Skeletal muscle tissue (tissue), 3 donors: ENCODE measurements at regions not wholly inside any gene's neighbourhood (a gene's known extent, or its start where the extent isn't known, plus 50 kb on each side); places are given as distances from the start of the nearest gene placed in this dataset.
"Not testable (repeated sequence)": the region's sequence is repeated elsewhere in the genome, so short reads cannot be mapped to it uniquely, and the experiment has no call there.

Experiments used
- H3K27ac ChIP-seq: one replicate; pipeline ENCODE4 v1.7.0; 2013; ENCODE audit warnings: mild to moderate bottlenecking, low read depth, low read length, inconsistent platforms
- H3K27me3 ChIP-seq, 3 donors: one replicate each; pipeline ENCODE4 v1.7.0; 2013; ENCODE audit warnings: low read length in 3 of 3; ENCODE audit not compliant: control insufficient read depth in 3 of 3, insufficient read depth in 3 of 3
- H3K36me3 ChIP-seq, 3 donors: one replicate each; pipeline ENCODE4 v1.7.0; 2013; ENCODE audit warnings: low read length in 3 of 3; ENCODE audit not compliant: control insufficient read depth in 3 of 3, insufficient read depth in 3 of 3
- H3K4me1 ChIP-seq, 3 donors: one replicate each; pipeline ENCODE4 v1.7.0; 2013; ENCODE audit warnings: low read length in 3 of 3, mild to moderate bottlenecking in 3 of 3; ENCODE audit not compliant: control insufficient read depth in 3 of 3, insufficient read depth in 3 of 3
- H3K4me3 ChIP-seq, 3 donors: one replicate each; pipeline ENCODE4 v1.7.0; 2013; ENCODE audit warnings: low read length in 3 of 3
- H3K9ac ChIP-seq, 3 donors: one replicate each; pipeline ENCODE4 v1.7.0; 2013; ENCODE audit warnings: low read length in 3 of 3, mild to moderate bottlenecking in 3 of 3, moderate library complexity in 2 of 3, low read depth in 1 of 3
- H3K9me3 ChIP-seq, 3 donors: one replicate each; pipeline ENCODE4 v1.7.0; 2013; ENCODE audit warnings: low read length in 3 of 3; ENCODE audit not compliant: control insufficient read depth in 3 of 3
- donor health status: Osteomylitis.

GRCh38 chr11:8768625-8769333, 86.2 kb downstream of the RPL27A start:
- Histone ChIP-seq H3K36me3 (no peaks in the 10 kb centered on the region), H3K9me3 (no peaks in the 10 kb centered on the region), H3K4me1 (peaks cover 18 to 54% (median 29%) of the 10 kb centered on the region in 3 donors), H3K27ac (peak overlapping the region; percentile 42), H3K9ac (no peak overlapping the region), H3K4me3 (no peak overlapping the region), H3K27me3 (no peaks in the 10 kb centered on the region)

GRCh38 chr11:8772571-8773519, 90.3 kb downstream of the RPL27A start:
- peaks cover 32 to 60% (median 43%) of the 10 kb centered on the region in 3 donors for H3K4me1 ChIP-seq
- H3K4me3 ChIP-seq = no peak overlapping the region
- H3K36me3 ChIP-seq = no peaks in the 10 kb centered on the region
- H3K27me3 ChIP-seq = no peaks in the 10 kb centered on the region
- H3K9ac ChIP-seq = no peak overlapping the region
- H3K27ac ChIP-seq = peak overlapping the region; percentile 33
- H3K9me3 ChIP-seq = no peaks in the 10 kb centered on the region

- H3K4me1 ChIP-seq = peaks cover 40 to 61% (median 46%) of the 10 kb centered on the region in 3 donors
- H3K27me3 ChIP-seq = no peaks in the 10 kb centered on the region
- no peak overlapping the region for H3K4me3 ChIP-seq
- H3K36me3 ChIP-seq = no peaks in the 10 kb centered on the region
- no peaks in the 10 kb centered on the region for H3K9me3 ChIP-seq
- peak overlapping the region; percentile 51 for H3K27ac ChIP-seq
- no peak overlapping the region for H3K9ac ChIP-seq
Measured at GRCh38 chr11:8773916-8774539, 91.4 kb downstream of the RPL27A start.

- not testable (repeated sequence) for H3K36me3 ChIP-seq, H3K9me3 ChIP-seq, H3K9ac ChIP-seq, H3K27me3 ChIP-seq, H3K4me3 ChIP-seq
- H3K4me1 ChIP-seq = peaks cover 47 to 58% (median 52%) of the 10 kb centered on the region in 3 donors
- H3K27ac ChIP-seq = peak overlapping the region; percentile 34
Measured at GRCh38 chr11:8774916-8775315, 92.3 kb downstream of the RPL27A start.

GRCh38 chr11:8775332-8775731, 92.7 kb downstream of the RPL27A start:
- peak overlapping the region in 1 of 3 donors; percentile 8 for H3K4me3 ChIP-seq
- no peak overlapping the region for H3K9ac ChIP-seq
- H3K36me3 ChIP-seq = no peaks in the 10 kb centered on the region
- peak overlapping the region; percentile 51 for H3K27ac ChIP-seq
- no peaks in the 10 kb centered on the region for H3K9me3 ChIP-seq
- H3K27me3 ChIP-seq = no peaks in the 10 kb centered on the region
- peaks cover 47 to 58% (median 56%) of the 10 kb centered on the region in 3 donors for H3K4me1 ChIP-seq

- H3K36me3 ChIP-seq = no peaks in the 10 kb centered on the region
- H3K9me3 ChIP-seq = no peaks in the 10 kb centered on the region
- H3K9ac ChIP-seq = no peak overlapping the region
- no peaks in the 10 kb centered on the region for H3K27me3 ChIP-seq
- peak overlapping the region; percentile 51 for H3K27ac ChIP-seq
- peaks cover 47 to 57% (median 56%) of the 10 kb centered on the region in 3 donors for H3K4me1 ChIP-seq
- peak overlapping the region in 1 of 3 donors; percentile 8 for H3K4me3 ChIP-seq
Measured at GRCh38 chr11:8775734-8776133, 93.1 kb downstream of the RPL27A start.

GRCh38 chr11:8776209-8776608, 93.6 kb downstream of the RPL27A start:
- Histone ChIP-seq H3K27me3 (no peaks in the 10 kb centered on the region), H3K9me3 (no peaks in the 10 kb centered on the region), H3K9ac (no peak overlapping the region), H3K27ac (peak overlapping the region; percentile 51), H3K4me3 (no peak overlapping the region), H3K4me1 (peaks cover 47 to 59% (median 53%) of the 10 kb centered on the region in 3 donors), H3K36me3 (no peaks in the 10 kb centered on the region)

GRCh38 chr11:8777907-8778767, 95.5 kb downstream of the RPL27A start:
- Histone ChIP-seq H3K9me3 (no peaks in the 10 kb centered on the region), H3K36me3 (no peaks in the 10 kb centered on the region), H3K9ac (peak overlapping the region; percentile 17 to 63 (median 52)), H3K4me1 (peaks cover 47 to 57% (median 49%) of the 10 kb centered on the region in 3 donors), H3K4me3 (peak overlapping the region in 2 of 3 donors; percentile 30 to 42), H3K27me3 (no peaks in the 10 kb centered on the region), H3K27ac (peak overlapping the region; percentile 77)

GRCh38 chr11:8779107-8779506, 96.5 kb downstream of the RPL27A start:
- H3K4me1 ChIP-seq = peaks cover 43 to 53% (median 45%) of the 10 kb centered on the region in 3 donors
- no peaks in the 10 kb centered on the region for H3K9me3 ChIP-seq
- no peaks in the 10 kb centered on the region for H3K36me3 ChIP-seq
- H3K4me3 ChIP-seq = no peak overlapping the region
- H3K9ac ChIP-seq = peak overlapping the region in 1 of 3 donors; percentile 22
- peak overlapping the region; percentile 77 for H3K27ac ChIP-seq
- no peaks in the 10 kb centered on the region for H3K27me3 ChIP-seq
